Neural cell (in vitro differentiated cells): ENCODE measurements at regions not wholly inside any gene's neighbourhood (a gene's known extent, or its start where the extent isn't known, plus 50 kb on each side); places are given as distances from the start of the nearest gene placed in this dataset.

ENCODE experiments used
- H2AFZ ChIP-seq: fragments of 200-600, 300-800 bp; sonication (generic), shearing (Covaris generic); 2 replicates; pipeline ENCODE4 v1.6.0; 2014; ENCODE audit warnings: low read depth, mild to moderate bottlenecking, antibody characterized with exemption, low read length, moderate library complexity
- H3F3A ChIP-seq: fragments of 200-600 bp; shearing (Covaris generic); 2 replicates; pipeline ENCODE4 v1.6.1; 2016; ENCODE audit warnings: mild to moderate bottlenecking, moderate library complexity, mixed read lengths, antibody characterized with exemption, low read length; ENCODE audit not compliant: insufficient read depth, poor library complexity, severe bottlenecking
- H3K27ac ChIP-seq: fragments of 200-600, 300-800 bp; sonication (generic), shearing (Covaris generic); 2 replicates; pipeline ENCODE4 v1.5.1; 2014; ENCODE audit warnings: mild to moderate bottlenecking, low read length, moderate library complexity
- H3K27me3 ChIP-seq: fragments of 300-800, 200-600 bp; sonication (generic), shearing (Covaris generic); 2 replicates; pipeline ENCODE4 v1.6.0; 2014; ENCODE audit warnings: mild to moderate bottlenecking, low read depth, low read length, moderate library complexity; ENCODE audit not compliant: insufficient read depth
- H3K36me3 ChIP-seq: fragments of 300-800, 200-600 bp; sonication (generic), shearing (Covaris generic); 2 replicates; pipeline ENCODE4 v1.5.1; 2014; ENCODE audit warnings: mild to moderate bottlenecking, antibody characterized with exemption, low read length, moderate library complexity; ENCODE audit not compliant: insufficient read depth
- H3K4me2 ChIP-seq: fragments of 300-800, 200-600 bp; sonication (generic), shearing (Covaris generic); 2 replicates; pipeline ENCODE4 v1.6.0; 2014; ENCODE audit warnings: mild to moderate bottlenecking, low read length
- H3K4me3 ChIP-seq: fragments of 300-800, 200-600 bp; sonication (generic), shearing (Covaris generic); 2 replicates; pipeline ENCODE4 v1.5.1; 2014; ENCODE audit warnings: mild to moderate bottlenecking, low read length, moderate library complexity
- H3K79me2 ChIP-seq: fragments of 200-600 bp; shearing (Covaris generic); replicated peaks from 2 replicates; pipeline ENCODE4 v1.6.0; 2014; ENCODE audit warnings: mild to moderate bottlenecking, low read length, moderate library complexity; ENCODE audit not compliant: insufficient read depth
- H3K9ac ChIP-seq: fragments of 300-800, 200-600 bp; sonication (generic), shearing (Covaris generic); 2 replicates; pipeline ENCODE4 v1.6.1; 2016; ENCODE audit warnings: mild to moderate bottlenecking, low read length, mixed read lengths
- H3K9me2 ChIP-seq: fragments of 200-600 bp; shearing (Covaris generic); 2 replicates; pipeline ENCODE4 v1.6.1; 2016; ENCODE audit warnings: mild to moderate bottlenecking, low read length, mixed read lengths; ENCODE audit not compliant: insufficient read depth
- H3K9me3 ChIP-seq: fragments of 200-600, 300-800 bp; sonication (generic), shearing (Covaris generic); 2 replicates; pipeline ENCODE4 v1.6.1; 2016; ENCODE audit warnings: mild to moderate bottlenecking, mixed run types, low read length, moderate library complexity, mixed read lengths
- H4K20me1 ChIP-seq: fragments of 200-600 bp; shearing (Covaris generic); 2 replicates; pipeline ENCODE4 v1.6.1; 2016; ENCODE audit warnings: mild to moderate bottlenecking, mixed run types; ENCODE audit not compliant: insufficient read depth
- CTCF ChIP-seq: fragments of 450-650 bp; IDR thresholded peaks from 2 replicates; pipeline ENCODE4 v1.5.1; 2014; ENCODE audit warnings: antibody characterized with exemption, mild to moderate bottlenecking, moderate library complexity; ENCODE audit not compliant: poor library complexity, severe bottlenecking
- EP300 ChIP-seq: fragments of 450-650 bp; conservative IDR thresholded peaks from 2 replicates; pipeline ENCODE4 v1.6.1; 2014; ENCODE audit warnings: antibody characterized with exemption, mild to moderate bottlenecking, moderate library complexity; ENCODE audit not compliant: poor library complexity, severe bottlenecking
- EZH2 ChIP-seq: fragments of 200-600, 300-800 bp; shearing (Covaris generic), sonication (generic); IDR thresholded peaks from 2 replicates; pipeline ENCODE4 v1.6.1; 2014; ENCODE audit warnings: antibody characterized with exemption, low read length, borderline replicate concordance, mild to moderate bottlenecking; ENCODE audit not compliant: insufficient read depth, poor library complexity, severe bottlenecking
- MXI1 ChIP-seq: fragments of 450-650 bp; conservative IDR thresholded peaks from 2 replicates; pipeline ENCODE4 v1.6.1; 2014; ENCODE audit warnings: antibody characterized with exemption, mild to moderate bottlenecking; ENCODE audit not compliant: poor library complexity, severe bottlenecking
- POLR2AphosphoS5 ChIP-seq: IDR thresholded peaks from 2 replicates; pipeline ENCODE4 v1.6.1; 2012
- RAD21 ChIP-seq: fragments of 450-650 bp; conservative IDR thresholded peaks from 2 replicates; pipeline ENCODE4 v1.6.1; 2014; ENCODE audit warnings: antibody characterized with exemption, mild to moderate bottlenecking, moderate library complexity
- REST ChIP-seq: IDR thresholded peaks from 2 replicates; pipeline ENCODE4 v1.6.1; 2012; ENCODE audit warnings: borderline replicate concordance
- SMC3 ChIP-seq: fragments of 450-650 bp; conservative IDR thresholded peaks from 2 replicates; pipeline ENCODE4 v1.6.1; 2014; ENCODE audit warnings: antibody characterized with exemption, mild to moderate bottlenecking, moderate library complexity; ENCODE audit not compliant: poor library complexity
- TAF1 ChIP-seq: IDR thresholded peaks from 2 replicates; pipeline ENCODE4 v1.6.1; 2012; ENCODE audit warnings: low read depth

- Histone ChIP-seq H3K9ac (no peak overlapping the region), H3K27ac (no peak overlapping the region), H3K79me2 (no peaks in the 10 kb centered on the region), H3K4me3 (no peak overlapping the region), H3K27me3 (no peaks in the 10 kb centered on the region), H3K9me3 (no peaks in the 10 kb centered on the region), H3K36me3 (no peaks in the 10 kb centered on the region), H3K9me2 (no peaks in the 10 kb centered on the region), H3F3A (no peaks in the 10 kb centered on the region), H4K20me1 (no peaks in the 10 kb centered on the region), H3K4me2 (no peak overlapping the region), H2AFZ (no peak overlapping the region)
- TF ChIP-seq POLR2AphosphoS5 (no peak), TAF1 (no peak)
Observed at GRCh38 chr2:13335862-13336535, 619.3 kb downstream of the TRIB2 start.

GRCh38 chr2:13351068-13351467 lies 634.3 kb downstream of the TRIB2 start:
- no peaks in the 10 kb centered on the region for H3K9me2 ChIP-seq
- no peak overlapping the region for H3K4me3 ChIP-seq
- H3K9ac ChIP-seq: no peak overlapping the region
- no peak overlapping the region for H3K27ac ChIP-seq
- no peaks in the 10 kb centered on the region for H3F3A ChIP-seq
- no peaks in the 10 kb centered on the region for H3K27me3 ChIP-seq
- TF ChIP-seq EZH2 (no peak), TAF1 (no peak), RAD21 (no peak), EP300 (no peak), MXI1 (no peak), POLR2AphosphoS5 (no peak), CTCF (no peak), SMC3 (no peak), REST (no peak)
- H3K4me2 ChIP-seq: no peak overlapping the region
- no peaks in the 10 kb centered on the region for H4K20me1 ChIP-seq
- H3K9me3 ChIP-seq: no peaks in the 10 kb centered on the region
- H3K36me3 ChIP-seq: no peaks in the 10 kb centered on the region
- H3K79me2 ChIP-seq: no peaks in the 10 kb centered on the region
- H2AFZ ChIP-seq: no peak overlapping the region

GRCh38 chr2:13353083-13353482 lies 636.3 kb downstream of the TRIB2 start:
- no peaks in the 10 kb centered on the region for H3F3A ChIP-seq
- no peaks in the 10 kb centered on the region for H3K27me3 ChIP-seq
- no peak overlapping the region for H3K4me2 ChIP-seq
- H3K79me2 ChIP-seq: no peaks in the 10 kb centered on the region
- no peaks in the 10 kb centered on the region for H3K9me3 ChIP-seq
- no peak overlapping the region for H3K27ac ChIP-seq
- no peak overlapping the region for H2AFZ ChIP-seq
- no peak overlapping the region for H3K4me3 ChIP-seq
- no peak overlapping the region for H3K9ac ChIP-seq
- TF ChIP-seq CTCF (no peak), POLR2AphosphoS5 (no peak), REST (no peak), EZH2 (no peak), MXI1 (no peak), TAF1 (no peak), EP300 (no peak), SMC3 (no peak), RAD21 (no peak)
- H3K9me2 ChIP-seq: no peaks in the 10 kb centered on the region
- no peaks in the 10 kb centered on the region for H3K36me3 ChIP-seq
- no peaks in the 10 kb centered on the region for H4K20me1 ChIP-seq
